H9 (cell line): ENCODE measurements at regions not wholly inside any gene's neighbourhood (a gene's known extent, or its start where the extent isn't known, plus 50 kb on each side); places are given as distances from the start of the nearest gene placed in this dataset.

Source experiments
- DNase-seq: peaks from one replicate; pipeline ENCODE4 v3.0.0-alpha.2; 2017
- H2AFZ ChIP-seq: one replicate; pipeline ENCODE4 v1.6.1; 2013; ENCODE audit warnings: mild to moderate bottlenecking, low read length, control low read depth, moderate library complexity
- H2AK5ac ChIP-seq: 2 replicates; pipeline ENCODE4 v1.6.1; 2013; ENCODE audit warnings: low read length, control low read depth, mixed read lengths; ENCODE audit not compliant: insufficient read length
- H2BK120ac ChIP-seq: one replicate; pipeline ENCODE4 v1.6.1; 2013; ENCODE audit warnings: low read depth, mild to moderate bottlenecking, low read length, control low read depth, inconsistent platforms; ENCODE audit not compliant: poor library complexity, severe bottlenecking
- H2BK12ac ChIP-seq: 2 replicates; pipeline ENCODE4 v1.6.1; 2013; ENCODE audit warnings: low read length, control low read depth, mixed read lengths, low read depth; ENCODE audit not compliant: insufficient read length
- H2BK15ac ChIP-seq: 2 replicates; pipeline ENCODE4 v1.6.1; 2013; ENCODE audit warnings: low read depth, low read length, control low read depth
- H2BK20ac ChIP-seq: one replicate; pipeline ENCODE4 v1.6.1; 2013; ENCODE audit warnings: low read depth, mild to moderate bottlenecking, low read length, control low read depth, inconsistent platforms; ENCODE audit not compliant: poor library complexity, severe bottlenecking
- H2BK5ac ChIP-seq: 2 replicates; pipeline ENCODE4 v1.6.1; 2013; ENCODE audit warnings: low read length, control low read depth, mixed read lengths; ENCODE audit not compliant: insufficient read length
- H3K14ac ChIP-seq: 2 replicates; pipeline ENCODE4 v1.6.1; 2013; ENCODE audit warnings: low read length, control low read depth; ENCODE audit not compliant: insufficient read depth
- H3K18ac ChIP-seq: 2 replicates; pipeline ENCODE4 v1.6.1; 2013; ENCODE audit warnings: low read depth, mild to moderate bottlenecking, mixed read lengths, low read length, control low read depth; ENCODE audit not compliant: insufficient read length
- H3K23ac ChIP-seq: 2 replicates; pipeline ENCODE4 v1.6.1; 2013; ENCODE audit warnings: low read length, control low read depth, mixed read lengths, low read depth; ENCODE audit not compliant: insufficient read length
- H3K23me2 ChIP-seq: 2 replicates; pipeline ENCODE4 v1.6.1; 2013; ENCODE audit warnings: low read depth, mild to moderate bottlenecking, mixed read lengths, low read length, control low read depth; ENCODE audit not compliant: insufficient read length, poor library complexity, severe bottlenecking
- H3K27ac ChIP-seq: 2 replicates; pipeline ENCODE4 v1.5.1; 2013; ENCODE audit warnings: low read length, control low read depth, mixed read lengths, low read depth; ENCODE audit not compliant: insufficient read length
- H3K27me3 ChIP-seq: 2 replicates; pipeline ENCODE4 v1.6.1; 2013; ENCODE audit warnings: low read length, control low read depth, inconsistent platforms; ENCODE audit not compliant: insufficient read depth
- H3K4ac ChIP-seq: 2 replicates; pipeline ENCODE4 v1.6.1; 2013; ENCODE audit warnings: low read depth, mild to moderate bottlenecking, control low read depth, inconsistent platforms, low read length, moderate library complexity
- H3K4me1 ChIP-seq: 2 replicates; pipeline ENCODE4 v1.6.1; 2013; ENCODE audit warnings: low read length, control low read depth, inconsistent platforms; ENCODE audit not compliant: insufficient read depth
- H3K4me2 ChIP-seq: 2 replicates; pipeline ENCODE4 v1.6.1; 2013; ENCODE audit warnings: low read length, control low read depth, mixed read lengths; ENCODE audit not compliant: insufficient read length, insufficient read depth
- H3K56ac ChIP-seq: 2 replicates; pipeline ENCODE4 v1.6.1; 2013; ENCODE audit warnings: low read depth, mild to moderate bottlenecking, mixed read lengths, low read length, control low read depth; ENCODE audit not compliant: insufficient read length
- H3K79me1 ChIP-seq: 2 replicates; pipeline ENCODE4 v1.6.1; 2013; ENCODE audit warnings: low read depth, mild to moderate bottlenecking, moderate library complexity, low read length, control low read depth, inconsistent platforms; ENCODE audit not compliant: insufficient read depth, poor library complexity, severe bottlenecking
- H3K79me2 ChIP-seq: 2 replicates; pipeline ENCODE4 v1.6.1; 2013; ENCODE audit warnings: low read length, control low read depth, inconsistent platforms; ENCODE audit not compliant: insufficient read depth
- H3K9ac ChIP-seq: 2 replicates; pipeline ENCODE4 v1.6.1; 2013; ENCODE audit warnings: low read length, control low read depth, mixed read lengths; ENCODE audit not compliant: insufficient read length; ENCODE audit errors: extremely low read depth
- H3K9me3 ChIP-seq: one replicate; pipeline ENCODE4 v1.6.1; 2013; ENCODE audit warnings: low read depth, low read length, inconsistent platforms; ENCODE audit not compliant: control insufficient read depth
- H3T11ph ChIP-seq: one replicate; pipeline ENCODE4 v1.6.1; 2013; ENCODE audit warnings: mild to moderate bottlenecking, low read length, control low read depth, inconsistent platforms
- H4K20me1 ChIP-seq: one replicate; pipeline ENCODE4 v1.6.1; 2013; ENCODE audit not compliant: control insufficient read depth, insufficient read length, insufficient read depth
- H4K5ac ChIP-seq: 2 replicates; pipeline ENCODE4 v1.6.1; 2013; ENCODE audit warnings: low read depth, mild to moderate bottlenecking, mixed read lengths, low read length, control low read depth; ENCODE audit not compliant: insufficient read length
- H4K8ac ChIP-seq: replicated peaks from 2 replicates; pipeline ENCODE4 v1.6.1; 2013; ENCODE audit warnings: low read length, control low read depth, mixed read lengths, low read depth; ENCODE audit not compliant: insufficient read length
- H4K91ac ChIP-seq: 2 replicates; pipeline ENCODE4 v1.6.1; 2013; ENCODE audit warnings: low read depth, mild to moderate bottlenecking, moderate library complexity, mixed read lengths, low read length, control low read depth; ENCODE audit not compliant: insufficient read length
- H3K27ac Mint-ChIP-seq, 3 experiments: 2 replicates in 2 of 3; 3 replicates in 1 of 3; pipeline ENCODE4 v1.8.0; 2020 to 2021; ENCODE audit warnings: mixed read lengths in 3 of 3, mild to moderate bottlenecking in 1 of 3, moderate library complexity in 1 of 3
- H3K27me3 Mint-ChIP-seq: 2 replicates; pipeline ENCODE4 v1.8.0; 2021; ENCODE audit warnings: low read depth, mild to moderate bottlenecking, moderate library complexity, mixed read lengths
- H3K36me3 Mint-ChIP-seq, 3 experiments: 2 replicates in 2 of 3; 3 replicates in 1 of 3; pipeline ENCODE4 v1.8.0; 2020 to 2021; ENCODE audit warnings: low read depth in 3 of 3, mixed read lengths in 3 of 3; ENCODE audit not compliant: insufficient read depth in 1 of 3
- H3K4me1 Mint-ChIP-seq, 2 experiments: 2 replicates each; pipeline ENCODE4 v1.8.0; 2020; ENCODE audit warnings: mixed read lengths in 2 of 2
- H3K4me3 Mint-ChIP-seq, 2 experiments: 2 replicates in 1 of 2; 3 replicates in 1 of 2; pipeline ENCODE4 v1.8.0; 2020 to 2021; ENCODE audit warnings: mild to moderate bottlenecking in 2 of 2, mixed read lengths in 2 of 2, moderate library complexity in 1 of 2
- H3K9me3 Mint-ChIP-seq, 2 experiments: 2 replicates in 1 of 2; 3 replicates in 1 of 2; pipeline ENCODE4 v1.8.0; 2020; ENCODE audit warnings: mild to moderate bottlenecking in 2 of 2, mixed read lengths in 2 of 2, moderate library complexity in 1 of 2
- WGBS: extraction: QIAGEN DNeasy Blood & Tissue Kit; methylation state at CpG from one replicate; pipeline ENCODE4 v1.1.7; 2013; ENCODE audit warnings: missing lambda C conversion rate, low lambda C conversion rate, mixed read lengths; ENCODE audit not compliant: insufficient read length; ENCODE audit errors: extremely low coverage; 5-methylcytosine and 5-hydroxymethylcytosine counted together
- TF ChIP-seq, protein P1 (sequence below): fragments of 200-600 bp; sonication (generic); conservative IDR thresholded peaks from 3 replicates; pipeline ENCODE4 v1.8.0; 2021; ENCODE audit warnings: antibody characterized with exemption, mild to moderate bottlenecking

DNA sequence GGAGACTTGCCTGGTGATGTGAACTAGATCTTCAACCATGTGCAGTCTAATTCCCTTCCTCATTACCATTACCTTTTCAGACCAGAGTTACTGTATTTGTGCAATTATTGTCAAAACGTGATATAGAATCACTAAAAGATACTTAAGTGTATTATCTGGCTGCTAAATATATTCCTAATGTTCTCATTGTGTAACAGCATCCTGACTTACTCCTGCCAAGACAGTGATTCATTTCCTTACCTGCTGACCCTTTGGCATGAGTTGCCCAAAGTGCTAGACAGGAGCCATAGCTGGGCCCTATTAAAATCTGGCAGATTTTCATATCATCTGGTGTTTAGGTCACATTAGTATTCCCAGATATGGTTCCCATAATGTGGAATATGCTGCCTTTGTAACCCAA lies 598.3 kb upstream of the CAMK1G start:
- Mint-ChIP-seq H3K4me1 (no peaks in the 10 kb centered on the region), H3K4me3 (no peak overlapping the region), H3K27me3 (no peaks in the 10 kb centered on the region), H3K9me3 (peaks cover 4 to 8% of the 10 kb centered on the region in 2 experiments; a peak in 4 of 5 replicates), H3K27ac (no peak overlapping the region), H3K36me3 (peaks cover 0 to 4% (median 0%) of the 10 kb centered on the region in 3 experiments; a peak in 2 of 7 replicates)
- Histone ChIP-seq H3K27ac (no peak overlapping the region), H3K9ac (no peak overlapping the region), H3K23ac (no peak overlapping the region), H3K4me1 (no peaks in the 10 kb centered on the region), H3K79me1 (no peaks in the 10 kb centered on the region), H2BK12ac (no peak overlapping the region), H2BK120ac (no peak overlapping the region), H4K8ac (no peak overlapping the region), H2AFZ (no peak overlapping the region), H2BK15ac (no peak overlapping the region), H3K23me2 (no peaks in the 10 kb centered on the region), H3K14ac (no peak overlapping the region), H2AK5ac (no peak overlapping the region), H3T11ph (no peak overlapping the region), H4K5ac (no peak overlapping the region), H3K4me2 (no peak overlapping the region), H3K27me3 (no peaks in the 10 kb centered on the region), H3K56ac (no peak overlapping the region), H3K79me2 (no peaks in the 10 kb centered on the region), H4K20me1 (no peaks in the 10 kb centered on the region), H4K91ac (no peak overlapping the region), H2BK20ac (no peak overlapping the region), H2BK5ac (no peak overlapping the region), H3K4ac (no peak overlapping the region), H3K18ac (no peak overlapping the region), H3K9me3 (no peaks in the 10 kb centered on the region)
- no CpG with 5 or more reads among the region's 1 CpG for WGBS
- no peak for DNase-seq
- TF ChIP-seq, protein P1, sequence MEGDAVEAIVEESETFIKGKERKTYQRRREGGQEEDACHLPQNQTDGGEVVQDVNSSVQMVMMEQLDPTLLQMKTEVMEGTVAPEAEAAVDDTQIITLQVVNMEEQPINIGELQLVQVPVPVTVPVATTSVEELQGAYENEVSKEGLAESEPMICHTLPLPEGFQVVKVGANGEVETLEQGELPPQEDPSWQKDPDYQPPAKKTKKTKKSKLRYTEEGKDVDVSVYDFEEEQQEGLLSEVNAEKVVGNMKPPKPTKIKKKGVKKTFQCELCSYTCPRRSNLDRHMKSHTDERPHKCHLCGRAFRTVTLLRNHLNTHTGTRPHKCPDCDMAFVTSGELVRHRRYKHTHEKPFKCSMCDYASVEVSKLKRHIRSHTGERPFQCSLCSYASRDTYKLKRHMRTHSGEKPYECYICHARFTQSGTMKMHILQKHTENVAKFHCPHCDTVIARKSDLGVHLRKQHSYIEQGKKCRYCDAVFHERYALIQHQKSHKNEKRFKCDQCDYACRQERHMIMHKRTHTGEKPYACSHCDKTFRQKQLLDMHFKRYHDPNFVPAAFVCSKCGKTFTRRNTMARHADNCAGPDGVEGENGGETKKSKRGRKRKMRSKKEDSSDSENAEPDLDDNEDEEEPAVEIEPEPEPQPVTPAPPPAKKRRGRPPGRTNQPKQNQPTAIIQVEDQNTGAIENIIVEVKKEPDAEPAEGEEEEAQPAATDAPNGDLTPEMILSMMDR = no peak
